ENCODE measurements at regions not wholly inside any gene's neighbourhood (a gene's known extent, or its start where the extent isn't known, plus 50 kb on each side); places are given as distances from the start of the nearest gene placed in this dataset.

DNA sequence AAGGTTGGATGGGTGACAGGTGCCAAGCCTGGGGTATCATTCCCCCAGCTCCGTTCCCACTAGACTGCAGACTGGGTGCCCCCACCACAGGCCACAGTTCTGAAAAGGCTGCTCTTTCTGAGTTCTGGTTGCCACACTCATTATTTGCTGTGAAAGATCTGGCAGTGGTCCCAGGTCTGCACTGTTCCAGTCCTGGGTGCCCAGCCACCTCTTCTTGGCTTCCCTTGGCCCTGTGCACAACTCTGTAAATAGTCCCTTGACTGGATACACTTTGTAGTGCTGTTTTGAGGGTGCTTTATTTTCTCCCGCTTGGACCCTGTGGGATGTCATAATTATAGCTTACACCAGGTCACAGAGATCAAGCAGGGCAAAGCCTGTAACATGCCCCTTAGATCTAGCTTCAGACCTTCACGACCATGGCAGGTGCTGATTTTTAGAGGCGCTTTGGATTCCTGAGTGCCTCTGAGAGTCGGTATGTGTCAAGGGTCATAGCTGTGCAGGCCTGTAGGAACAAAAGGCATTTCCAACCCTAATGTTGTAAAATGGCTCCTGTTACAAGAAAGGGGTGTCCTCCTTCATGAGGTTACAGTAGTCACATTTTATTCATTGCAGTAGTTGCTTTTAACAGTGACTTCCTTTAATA is 344.9 kb downstream of the ICE1 start:
- DNase-seq (ENCODE audit: low spot score), result no peak
- Histone ChIP-seq H3K36me3 (no peaks in the 10 kb centered on the region), H3K27me3 (no peaks in the 10 kb centered on the region), H3K9me3 (no peaks in the 10 kb centered on the region), H3K27ac (no peak overlapping the region), H3K4me3 (no peak overlapping the region), H3K4me1 (peaks cover 0 to 5% of the 10 kb centered on the region in 2 donors)
- TF ChIP-seq, protein P1, sequence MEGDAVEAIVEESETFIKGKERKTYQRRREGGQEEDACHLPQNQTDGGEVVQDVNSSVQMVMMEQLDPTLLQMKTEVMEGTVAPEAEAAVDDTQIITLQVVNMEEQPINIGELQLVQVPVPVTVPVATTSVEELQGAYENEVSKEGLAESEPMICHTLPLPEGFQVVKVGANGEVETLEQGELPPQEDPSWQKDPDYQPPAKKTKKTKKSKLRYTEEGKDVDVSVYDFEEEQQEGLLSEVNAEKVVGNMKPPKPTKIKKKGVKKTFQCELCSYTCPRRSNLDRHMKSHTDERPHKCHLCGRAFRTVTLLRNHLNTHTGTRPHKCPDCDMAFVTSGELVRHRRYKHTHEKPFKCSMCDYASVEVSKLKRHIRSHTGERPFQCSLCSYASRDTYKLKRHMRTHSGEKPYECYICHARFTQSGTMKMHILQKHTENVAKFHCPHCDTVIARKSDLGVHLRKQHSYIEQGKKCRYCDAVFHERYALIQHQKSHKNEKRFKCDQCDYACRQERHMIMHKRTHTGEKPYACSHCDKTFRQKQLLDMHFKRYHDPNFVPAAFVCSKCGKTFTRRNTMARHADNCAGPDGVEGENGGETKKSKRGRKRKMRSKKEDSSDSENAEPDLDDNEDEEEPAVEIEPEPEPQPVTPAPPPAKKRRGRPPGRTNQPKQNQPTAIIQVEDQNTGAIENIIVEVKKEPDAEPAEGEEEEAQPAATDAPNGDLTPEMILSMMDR (IDR thresholded peaks at IDR 0.05), result no peak

DNA sequence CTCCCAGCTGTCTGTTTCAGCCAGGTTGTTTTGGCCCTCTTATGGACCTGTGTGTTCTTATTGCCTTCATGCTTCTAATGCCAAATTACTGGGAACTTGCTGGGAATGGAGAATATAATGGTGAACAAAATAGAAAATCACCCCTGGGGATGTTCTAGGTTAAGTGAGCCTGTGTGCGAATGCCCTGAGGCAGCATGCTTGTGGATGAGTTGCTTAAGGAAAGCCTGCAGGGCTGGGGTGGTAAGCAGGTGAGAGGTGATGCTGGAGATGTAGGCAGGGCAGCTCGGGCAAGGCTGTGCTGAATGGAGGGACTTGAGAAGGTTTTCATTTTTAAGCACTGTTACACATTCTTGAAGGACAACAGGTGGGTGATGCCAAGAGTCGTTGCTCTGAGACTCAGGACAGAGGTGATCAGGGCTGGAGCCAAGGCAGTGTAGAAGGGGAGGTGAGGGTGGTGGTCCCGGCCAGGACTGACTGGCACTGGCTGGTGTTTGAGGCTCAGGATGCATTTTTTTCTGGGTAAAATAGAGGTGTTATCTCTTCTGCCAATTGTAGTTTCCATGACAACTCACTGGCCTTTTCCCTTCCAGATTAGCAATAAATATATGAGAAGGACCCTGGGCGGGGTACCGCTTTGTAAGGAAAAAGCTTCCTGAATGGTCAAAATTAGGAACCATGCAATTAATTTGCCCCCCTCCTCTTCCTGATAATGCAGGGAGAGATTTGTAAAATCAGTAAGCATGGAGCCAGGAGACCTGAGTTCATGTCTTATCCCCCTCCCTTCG is 342.8 kb downstream of the ICE1 start:
- Histone ChIP-seq H3K4me1 (peaks cover 0 to 5% of the 10 kb centered on the region in 2 donors), H3K27me3 (no peaks in the 10 kb centered on the region), H3K4me3 (no peak overlapping the region), H3K27ac (no peak overlapping the region), H3K36me3 (no peaks in the 10 kb centered on the region), H3K9me3 (no peaks in the 10 kb centered on the region)
- TF ChIP-seq, protein P1 (IDR thresholded peaks at IDR 0.05), result no peak
- DNase-seq (ENCODE audit: low spot score), result no peak

DNA sequence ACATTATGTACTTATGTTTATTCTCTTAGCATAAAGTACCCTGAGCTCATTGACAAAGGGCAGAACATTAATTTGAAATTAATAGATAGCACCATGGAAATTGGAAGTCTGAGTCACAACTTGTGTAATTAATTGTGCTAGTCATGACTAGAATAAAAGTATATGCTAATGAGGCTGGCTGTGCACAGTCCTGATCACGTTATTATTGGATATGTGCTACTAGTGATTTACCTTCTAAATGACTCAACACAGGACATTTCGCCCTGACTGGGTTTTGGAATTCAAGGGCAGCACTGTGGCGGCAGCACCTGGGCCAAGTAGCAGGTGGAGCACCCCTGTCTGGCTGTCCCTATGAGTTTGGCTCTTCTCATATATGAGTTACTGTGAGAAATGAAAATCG is 341.8 kb downstream of the ICE1 start:
- no peaks in the 10 kb centered on the region for H3K36me3 ChIP-seq
- no peak overlapping the region for H3K27ac ChIP-seq
- no peak overlapping the region for H3K4me3 ChIP-seq
- DNase-seq (ENCODE audit: low spot score), result no peak
- TF ChIP-seq, protein P1 (IDR thresholded peaks at IDR 0.05), result no peak
- no peaks in the 10 kb centered on the region for H3K9me3 ChIP-seq
- peaks cover 0 to 5% of the 10 kb centered on the region in 2 donors for H3K4me1 ChIP-seq
- H3K27me3 ChIP-seq, result no peaks in the 10 kb centered on the region

DNA sequence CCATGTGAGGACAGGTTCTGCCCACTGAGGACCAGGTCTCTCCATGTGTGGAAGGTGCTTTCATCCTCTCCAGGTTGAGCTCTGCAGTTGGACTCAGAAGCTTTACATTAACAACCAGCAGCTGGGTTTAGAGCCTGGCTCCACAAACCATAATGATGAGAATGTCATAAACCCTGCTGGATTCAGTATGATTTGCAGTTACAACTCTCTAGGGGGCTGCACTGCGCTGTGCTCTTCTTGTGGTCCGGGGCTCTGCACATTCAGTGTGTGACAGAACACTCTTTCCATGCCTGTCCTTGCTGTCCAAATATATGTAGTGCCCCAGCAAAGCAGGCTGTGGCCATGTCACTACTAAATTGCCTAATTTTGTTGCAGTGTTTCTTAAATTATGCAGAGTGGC is 334.3 kb downstream of the ICE1 start:
- Histone ChIP-seq H3K9me3 (no peaks in the 10 kb centered on the region), H3K4me1 (no peaks in the 10 kb centered on the region), H3K4me3 (no peak overlapping the region), H3K27me3 (no peaks in the 10 kb centered on the region), H3K27ac (no peak overlapping the region), H3K36me3 (no peaks in the 10 kb centered on the region)
- DNase-seq (ENCODE audit: low spot score), result no peak
- TF ChIP-seq, protein P1 (IDR thresholded peaks at IDR 0.05), result no peak

DNA sequence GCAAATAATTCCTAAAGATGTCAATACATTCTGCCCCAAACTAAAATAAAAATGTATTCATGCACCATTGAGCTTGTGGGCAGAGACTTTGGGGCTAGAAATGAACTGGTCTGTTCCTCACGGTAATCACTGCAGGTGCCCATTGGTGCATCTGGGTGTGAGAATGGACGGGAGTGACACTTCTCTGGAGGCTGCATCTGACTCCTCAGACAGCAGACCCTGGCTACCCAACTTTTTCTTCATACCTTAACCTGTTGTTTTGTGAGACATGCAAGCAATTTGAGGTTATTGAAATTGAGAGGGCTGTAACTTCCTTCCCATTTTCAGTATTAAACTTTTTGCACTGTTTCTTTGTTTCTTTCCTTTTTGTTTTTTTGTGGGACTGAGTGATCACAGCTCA is 333.4 kb downstream of the ICE1 start:
- H3K4me1 ChIP-seq, result no peaks in the 10 kb centered on the region
- DNase-seq (ENCODE audit: low spot score), result no peak

More for the DNA sequence above, 333.4 kb downstream of the ICE1 start:
- Histone ChIP-seq H3K9me3 (no peaks in the 10 kb centered on the region), H3K36me3 (no peaks in the 10 kb centered on the region), H3K4me3 (no peak overlapping the region), H3K27ac (no peak overlapping the region), H3K27me3 (no peaks in the 10 kb centered on the region)
- TF ChIP-seq, protein P1 (IDR thresholded peaks at IDR 0.05), result no peak

All from right atrium auricular region (tissue), 2 donors.